HG02970 (cell line): ENCODE measurements at regions not wholly inside any gene's neighbourhood (a gene's known extent, or its start where the extent isn't known, plus 50 kb on each side); places are given as distances from the start of the nearest gene placed in this dataset.

Experiments used
- ATAC-seq: cut with Tn5 transposase; IDR thresholded peaks from one replicate; pipeline ENCODE4 v1.9.1; 2021; ENCODE audit warnings: mild to moderate bottlenecking, moderate library complexity, moderate number of reproducible peaks; ENCODE audit not compliant: unreplicated experiment, low FRiP score

DNA sequence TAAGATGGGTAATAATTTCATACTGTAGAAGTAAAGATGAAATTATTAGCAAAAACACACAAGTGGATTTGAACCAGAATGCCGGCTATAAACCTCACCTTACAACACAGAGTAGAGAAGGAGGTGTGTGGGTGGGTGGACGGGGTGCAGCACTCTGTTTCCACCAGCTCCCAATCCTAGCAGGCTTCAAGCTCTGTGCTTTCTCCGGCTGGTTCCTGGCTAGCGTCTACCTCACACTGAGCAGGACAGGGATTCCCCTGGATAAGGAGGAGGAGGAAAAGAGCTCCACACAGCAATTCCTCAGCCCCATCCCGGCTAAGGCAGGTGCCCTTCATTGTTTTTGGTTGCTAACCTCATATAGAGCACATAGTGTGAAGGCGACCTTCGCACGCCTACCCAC, 453.3 kb downstream of the C6orf118 start:
- no peak for ATAC-seq

DNA sequence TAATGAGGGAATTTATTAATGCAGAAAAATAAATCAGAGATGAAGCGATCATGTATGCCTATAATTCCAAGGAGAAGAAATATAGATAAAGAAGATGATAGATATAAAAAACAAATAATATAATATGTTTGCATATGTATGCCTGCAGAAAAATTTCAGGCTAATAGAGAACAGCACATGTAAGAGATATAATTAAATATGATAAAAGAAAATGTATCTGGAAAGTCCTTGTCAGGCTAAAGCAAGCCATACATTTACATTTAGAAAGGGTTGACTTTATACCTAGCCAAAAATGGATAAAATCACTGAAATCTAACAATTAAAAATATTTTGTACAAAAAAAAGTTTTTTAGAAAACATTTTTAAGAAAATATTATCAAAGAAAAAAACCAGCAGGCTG, 454.1 kb downstream of the C6orf118 start:
- no peak for ATAC-seq

DNA sequence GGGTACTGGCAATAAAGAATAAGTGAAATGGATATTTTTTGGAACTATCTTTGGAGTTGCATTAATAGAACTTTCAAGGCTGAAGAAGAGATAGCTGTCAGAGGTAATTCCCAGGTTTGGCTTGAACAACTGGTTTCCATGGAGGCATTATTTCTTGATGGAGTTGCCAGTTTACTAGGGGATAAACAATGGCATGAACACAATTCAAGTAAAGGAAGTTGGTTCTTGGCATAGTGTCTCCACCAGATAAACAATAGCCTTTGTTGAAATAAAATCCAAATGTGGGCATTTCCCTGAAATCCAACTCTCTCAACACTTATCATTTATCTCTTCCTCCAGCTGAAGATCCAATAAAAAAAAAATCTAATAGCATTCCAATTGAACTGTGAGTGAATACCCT, 454.9 kb downstream of the C6orf118 start:
- ATAC-seq = no peak

DNA sequence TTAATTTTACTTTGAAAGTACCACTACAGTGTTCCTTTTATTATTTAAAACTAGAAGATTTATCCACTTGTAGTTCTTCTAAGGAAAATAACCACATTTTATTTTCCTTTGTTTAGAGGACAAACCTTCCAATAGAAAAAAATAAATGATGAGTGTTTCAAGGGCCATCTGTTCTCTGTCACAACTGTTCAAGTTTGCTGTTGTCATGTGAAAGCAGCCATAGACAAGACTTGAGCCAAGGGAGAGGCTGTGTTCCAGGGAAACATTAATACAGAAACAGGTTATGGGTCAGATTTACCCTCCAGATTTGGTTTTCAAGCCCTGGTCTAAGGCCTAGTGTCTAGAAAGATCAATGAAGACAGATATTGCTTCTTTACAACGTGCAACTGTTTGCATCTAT, 463.6 kb downstream of the C6orf118 start:
- no peak for ATAC-seq

DNA sequence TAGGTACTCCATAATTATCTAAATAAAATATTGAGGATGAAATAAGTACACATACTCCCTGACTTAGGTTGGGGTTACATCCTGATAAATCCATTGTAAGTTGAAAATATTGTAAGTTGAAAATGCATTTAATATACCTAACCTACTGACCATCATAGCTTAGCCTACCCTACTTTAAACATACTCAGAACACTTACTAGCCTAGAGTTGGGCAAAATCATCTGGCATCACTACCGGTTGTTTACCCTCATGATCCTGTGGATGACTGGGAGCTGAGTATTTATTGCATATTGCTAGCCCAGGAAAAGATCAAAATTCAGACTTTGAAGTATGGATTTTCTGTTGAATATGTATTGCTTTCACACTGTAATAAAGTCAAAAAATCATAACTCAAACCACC, 467.3 kb downstream of the C6orf118 start:
- ATAC-seq = no peak

DNA sequence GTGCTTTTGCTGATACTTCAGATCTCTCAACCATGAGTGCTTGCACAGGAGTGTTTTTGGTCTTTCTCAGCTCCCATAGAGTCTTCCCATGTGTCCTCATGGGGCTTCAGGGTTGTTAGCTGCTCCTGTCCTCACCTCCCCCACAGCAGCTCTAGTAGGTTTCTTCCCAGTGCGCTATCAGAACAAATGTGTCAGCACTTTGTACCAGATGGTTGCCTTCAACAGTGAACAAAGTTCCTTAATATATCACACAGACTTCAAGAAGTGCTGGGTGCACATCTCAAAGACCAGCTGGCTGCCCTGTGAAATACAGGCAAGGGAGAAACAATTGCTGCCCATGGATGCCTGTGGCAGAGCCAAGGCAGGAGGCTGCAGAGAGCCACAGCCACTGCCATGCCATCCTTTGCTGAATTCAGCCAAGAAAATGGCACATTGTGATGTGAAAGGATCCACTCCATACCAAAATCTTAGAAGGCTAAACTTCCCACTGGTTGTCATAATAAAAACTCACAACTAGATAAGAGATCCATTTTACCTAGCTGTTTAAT, 471.3 kb downstream of the C6orf118 start:
- no peak for ATAC-seq

DNA sequence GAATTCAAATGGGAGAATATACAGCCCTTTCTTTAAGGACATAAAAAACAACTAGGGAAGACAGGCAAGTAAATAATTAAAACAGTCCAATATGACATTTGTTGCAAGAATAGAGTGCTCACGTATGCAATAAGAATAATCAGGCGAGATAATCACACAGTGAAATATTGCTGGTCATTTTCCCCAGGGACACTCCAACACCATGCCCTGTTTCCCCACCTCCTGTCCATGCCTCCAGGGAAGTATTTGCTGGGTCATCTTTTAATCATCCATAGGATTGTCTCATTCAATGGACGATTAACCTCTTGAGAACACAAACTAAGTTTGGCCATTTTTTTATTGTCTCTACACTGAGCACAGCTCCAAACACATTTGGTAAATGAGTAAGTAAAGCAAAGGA, 472.9 kb downstream of the C6orf118 start:
- ATAC-seq = no peak

DNA sequence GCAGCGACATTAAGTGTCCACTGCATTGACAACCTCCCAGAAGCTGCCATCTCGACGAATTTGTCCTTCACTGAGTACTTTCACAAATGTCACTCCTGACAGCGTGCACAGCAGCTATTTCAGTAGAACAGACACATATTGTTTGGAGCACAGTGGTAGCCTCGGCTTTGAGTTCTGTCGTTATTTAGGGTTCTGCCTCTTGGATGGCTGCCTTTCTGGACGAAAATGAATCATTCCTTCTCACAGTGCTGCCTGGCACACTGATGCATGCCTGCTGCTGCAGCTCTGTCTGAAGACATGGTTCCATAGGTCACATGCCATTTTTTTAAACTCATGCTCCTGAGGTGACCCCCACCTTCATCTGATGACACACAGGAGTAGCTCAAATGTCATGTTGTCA, 477.0 kb downstream of the C6orf118 start:
- ATAC-seq = no peak

DNA sequence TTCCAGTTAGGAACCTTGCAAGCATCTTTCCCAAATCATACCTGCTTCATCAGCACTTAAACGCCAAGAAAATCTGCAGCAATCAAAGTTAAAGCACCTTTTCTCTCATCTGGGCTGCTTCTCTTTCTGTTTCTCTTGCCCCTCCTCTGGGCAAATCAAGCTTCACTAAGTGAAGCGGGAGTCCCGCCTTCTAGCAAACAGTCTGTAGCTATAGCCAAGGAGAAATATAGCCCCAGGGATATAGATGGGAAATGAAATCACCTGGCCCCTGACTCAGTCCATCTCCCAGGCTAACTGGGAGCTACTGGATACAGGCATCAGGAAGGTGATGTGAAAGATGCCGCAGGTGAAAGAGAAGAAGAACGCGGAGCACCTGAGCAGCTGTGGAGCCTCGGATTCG, 481.9 kb downstream of the C6orf118 start:
- no peak for ATAC-seq

DNA sequence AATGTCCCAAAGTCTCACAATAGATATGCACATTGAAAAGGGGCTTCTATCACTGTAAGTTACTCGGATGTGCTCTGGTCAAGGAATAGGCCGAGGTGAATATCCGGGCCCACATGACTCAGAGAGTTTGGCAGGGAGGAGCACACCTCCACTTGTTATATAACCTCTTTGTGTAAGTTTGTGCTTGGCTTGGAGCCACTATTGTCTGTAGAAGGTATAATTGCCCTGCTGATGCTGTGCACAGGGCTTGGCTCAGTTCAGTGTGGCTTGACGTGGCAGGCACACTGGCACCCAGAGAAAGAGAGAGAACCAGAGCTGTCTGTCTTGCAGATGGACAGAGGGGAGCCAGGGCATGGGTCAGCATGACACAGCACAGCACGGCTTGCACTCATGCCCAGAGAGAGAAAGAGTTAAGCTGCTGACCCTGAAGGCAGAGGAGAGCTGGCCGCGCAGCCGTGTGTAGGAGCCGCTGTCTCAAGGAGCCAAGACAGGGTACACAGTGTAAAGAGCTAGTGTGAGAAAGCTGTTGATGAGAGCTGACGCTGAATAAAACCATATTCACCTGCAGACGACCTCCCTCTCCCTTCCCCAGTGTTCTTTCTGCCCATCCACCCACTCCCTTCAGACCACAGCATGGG, 482.5 kb downstream of the C6orf118 start:
- no peak for ATAC-seq

DNA sequence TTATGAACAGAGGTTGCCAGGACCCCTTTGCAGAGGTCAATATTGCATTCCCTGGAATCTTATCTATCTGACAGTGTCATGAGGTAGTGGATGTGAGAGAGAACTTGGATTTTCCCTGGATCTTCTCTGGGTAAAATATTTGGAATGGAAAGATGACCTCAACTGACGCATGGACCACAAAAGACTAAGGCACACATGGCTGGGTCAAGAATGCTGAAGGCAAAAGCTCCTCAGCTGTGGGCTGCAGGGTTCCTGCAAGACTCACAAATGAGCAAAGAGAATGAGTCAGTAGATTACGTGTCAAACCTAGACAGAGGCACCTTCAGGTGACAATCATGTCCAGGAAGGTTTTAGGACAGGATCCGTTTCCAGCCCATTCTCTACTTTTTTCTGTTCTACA, 484.0 kb downstream of the C6orf118 start:
- no peak for ATAC-seq

DNA sequence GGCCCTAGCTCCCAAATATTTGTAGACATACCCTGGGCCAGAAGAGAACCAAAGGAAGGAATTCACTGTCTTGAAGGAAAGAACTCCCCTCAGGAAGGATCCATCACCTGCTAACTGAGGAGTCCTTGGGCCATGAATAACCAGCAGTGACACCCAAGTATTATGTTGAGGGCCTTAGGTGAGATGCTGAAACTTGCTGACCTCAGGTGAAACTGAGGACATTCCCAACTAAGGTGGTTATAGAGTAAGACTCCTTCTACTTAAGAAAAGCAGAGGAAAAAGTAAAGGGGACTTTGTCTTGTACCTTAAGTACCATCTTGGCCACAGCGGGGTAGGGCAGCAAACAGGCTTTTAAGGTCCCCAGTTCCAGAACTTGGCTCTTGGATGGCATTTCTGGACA, 491.7 kb downstream of the C6orf118 start:
- no peak for ATAC-seq

DNA sequence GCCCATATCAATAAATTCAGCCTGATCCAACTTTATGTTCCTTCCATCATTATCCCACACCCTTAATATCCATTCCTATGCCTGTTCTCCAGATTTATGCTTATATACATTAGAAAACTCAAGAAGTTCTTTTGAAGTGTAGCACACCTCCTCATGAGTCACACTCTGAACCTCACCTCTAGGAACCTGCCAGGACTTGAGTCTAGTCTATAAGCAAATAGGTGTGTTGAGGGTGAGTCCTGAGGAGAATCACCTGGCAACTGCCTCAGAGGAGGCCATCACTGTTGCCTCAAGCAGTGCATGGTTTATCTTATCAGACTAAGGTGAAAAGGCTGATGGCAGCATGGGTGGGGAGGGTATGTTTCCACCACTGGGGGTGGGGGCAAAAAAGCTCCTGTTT, 496.7 kb downstream of the C6orf118 start:
- ATAC-seq = no peak

DNA sequence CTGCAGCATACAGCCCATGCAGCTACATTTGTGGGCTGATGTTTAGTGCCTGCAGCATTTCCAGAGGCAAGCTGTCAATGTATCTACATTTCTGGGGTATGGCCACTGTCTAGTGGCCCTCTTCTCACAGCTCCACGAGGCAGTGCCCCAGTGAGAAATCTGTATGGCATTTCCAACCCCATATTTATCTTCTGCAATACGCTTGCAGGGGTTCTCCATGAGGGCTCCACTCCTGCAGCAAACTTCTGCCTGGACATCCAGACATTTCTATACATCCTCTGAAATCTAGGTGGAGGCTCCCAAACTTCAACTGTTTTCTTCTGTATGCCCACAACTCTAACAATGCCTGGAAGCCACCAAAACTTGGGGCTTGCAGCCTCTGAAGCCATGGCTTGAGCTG, 502.3 kb downstream of the C6orf118 start:
- ATAC-seq = no peak

DNA sequence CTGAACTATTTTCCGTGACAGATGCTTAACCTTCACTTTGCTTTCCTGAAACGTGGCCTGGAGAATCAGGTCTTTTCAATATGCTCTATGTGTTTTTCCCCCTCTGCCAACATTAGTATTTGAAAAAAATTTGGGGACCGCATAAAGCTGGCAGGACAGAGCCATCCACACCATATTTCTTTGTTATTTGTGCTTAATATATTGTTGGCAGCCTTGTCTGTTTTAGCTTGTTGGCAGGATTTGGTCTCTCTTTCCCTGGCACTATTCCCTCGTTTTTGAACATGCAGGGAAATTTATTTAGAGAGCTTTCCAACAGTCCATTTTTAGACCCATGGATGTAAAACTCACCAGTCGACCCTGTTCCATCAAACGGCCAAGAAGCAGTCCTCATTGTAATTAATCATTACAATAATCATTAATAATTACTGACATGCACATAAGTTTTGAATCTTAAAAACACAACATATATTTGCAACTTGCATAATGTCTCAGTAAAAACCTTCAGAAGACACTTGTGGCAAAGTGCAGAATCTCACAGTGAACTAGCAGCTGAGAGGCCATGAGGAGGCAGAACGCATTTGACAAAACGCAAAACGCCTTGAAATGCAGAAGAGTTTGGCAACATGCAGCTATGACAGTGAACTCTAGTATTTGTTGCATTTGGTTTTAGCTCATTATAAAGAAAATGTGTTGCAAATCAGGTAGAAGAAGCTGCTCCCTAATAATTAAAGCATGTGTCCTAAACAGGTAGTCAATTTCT, 514.2 kb downstream of the C6orf118 start:
- no peak for ATAC-seq

DNA sequence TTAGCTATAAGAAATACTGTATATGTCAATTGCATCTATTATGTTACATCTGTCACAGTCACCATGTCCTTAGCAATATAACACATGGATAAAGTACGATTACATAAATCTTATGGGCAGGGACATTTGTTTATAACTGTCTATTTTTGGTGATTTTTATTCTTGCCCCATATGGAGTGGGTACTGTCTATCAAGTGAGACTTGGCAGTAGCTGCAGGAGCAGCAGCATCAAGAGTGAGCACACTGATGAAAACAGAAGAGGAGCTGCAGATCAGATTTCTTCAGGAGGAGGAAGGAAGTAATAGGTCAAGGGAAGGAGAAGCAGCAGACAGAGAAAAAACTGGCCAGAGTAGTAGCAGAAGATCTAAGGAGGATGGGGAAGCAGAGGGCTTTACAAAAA, 516.7 kb downstream of the C6orf118 start:
- ATAC-seq = no peak

DNA sequence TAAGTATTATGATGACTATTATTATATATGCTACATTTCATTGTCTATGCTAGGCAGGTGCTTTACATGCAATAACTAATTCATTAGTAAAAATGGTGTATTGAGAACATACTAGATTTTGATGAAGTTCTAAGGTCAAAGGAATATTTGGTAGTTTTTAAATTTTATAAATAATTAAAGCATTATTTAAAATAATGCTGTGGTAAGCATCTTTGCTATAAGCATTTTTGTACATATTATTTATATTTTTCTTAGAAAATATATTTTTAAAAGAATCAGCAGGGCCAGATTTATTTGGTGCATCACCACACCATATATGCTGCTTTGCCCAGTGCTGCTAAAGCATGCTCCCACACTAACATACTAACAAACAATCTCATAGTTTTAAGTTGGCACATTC, 517.9 kb downstream of the C6orf118 start:
- no peak for ATAC-seq

DNA sequence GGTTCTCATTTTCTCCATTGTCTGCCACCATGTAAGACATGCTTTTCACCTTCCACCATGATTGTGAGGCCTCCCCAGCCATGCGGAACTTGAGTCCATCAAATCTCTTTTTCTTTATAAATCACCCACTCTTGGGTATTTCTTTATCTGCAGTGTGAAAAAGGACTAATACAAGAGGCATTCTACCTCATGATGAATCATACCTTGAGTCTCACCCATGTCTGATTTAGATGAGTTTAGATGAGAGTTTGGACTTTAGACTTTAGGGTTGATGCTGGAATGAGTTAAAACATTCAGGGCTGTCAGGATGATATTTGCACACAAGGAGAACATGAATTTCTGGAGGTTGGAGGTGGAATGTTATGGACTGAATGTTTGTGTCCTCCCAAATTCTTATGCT, 545.6 kb downstream of the C6orf118 start:
- no peak for ATAC-seq

DNA sequence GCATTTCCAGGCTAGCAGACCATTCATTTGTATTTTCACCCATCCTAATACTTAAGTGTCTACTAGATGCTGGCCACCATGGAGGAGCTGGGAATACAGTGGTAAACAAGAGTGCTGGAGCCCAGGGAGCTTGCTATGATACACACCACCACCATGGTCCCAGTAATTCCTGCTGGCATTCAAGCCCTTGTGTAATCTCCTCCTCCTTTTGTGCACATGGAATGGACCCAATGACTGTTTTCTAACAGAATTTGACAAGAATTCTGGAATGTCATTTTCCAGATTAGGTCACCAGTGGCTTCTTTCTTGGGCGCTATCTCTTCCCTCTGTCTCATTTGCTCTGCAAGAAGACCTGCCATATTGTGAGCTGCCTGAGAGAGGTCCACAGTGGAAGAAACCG, 552.0 kb downstream of the C6orf118 start:
- ATAC-seq = no peak

DNA sequence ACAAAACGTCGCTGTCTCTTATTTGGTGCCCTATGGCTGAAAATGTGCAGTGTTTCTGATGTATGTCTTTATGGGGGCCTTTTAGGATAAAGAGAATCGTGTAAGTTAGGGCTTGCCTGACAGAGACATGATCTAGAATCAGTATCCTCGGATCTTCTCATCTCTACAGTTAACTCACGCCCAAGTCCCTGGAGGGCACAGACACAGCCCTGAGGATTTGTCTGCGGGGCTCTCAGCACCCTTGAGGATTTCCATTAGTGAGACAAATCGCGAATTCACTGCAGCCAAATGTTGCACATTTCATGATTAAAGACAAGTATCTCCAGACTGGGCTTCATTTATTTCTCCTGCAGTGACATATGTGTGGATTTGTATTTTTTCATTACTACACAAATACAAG, 552.7 kb downstream of the C6orf118 start:
- no peak for ATAC-seq

DNA sequence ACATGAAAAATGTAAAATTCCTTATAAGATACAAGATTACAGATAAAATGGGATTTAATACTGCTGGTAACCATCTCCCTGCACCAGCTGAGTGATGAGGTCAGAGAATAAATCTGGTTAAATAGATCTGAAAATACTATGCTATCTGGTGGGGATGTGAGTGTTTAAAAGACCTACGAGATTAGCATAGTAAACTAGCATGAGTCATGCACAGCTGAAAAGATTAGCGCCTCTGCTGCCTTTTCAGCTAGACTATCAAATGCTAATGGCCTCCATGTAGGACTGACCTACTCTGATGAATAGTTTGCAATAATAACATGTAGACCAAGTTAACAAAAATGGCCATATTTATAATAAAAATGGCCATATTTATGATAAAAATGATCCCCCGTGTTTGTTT, 553.3 kb downstream of the C6orf118 start:
- no peak for ATAC-seq

DNA sequence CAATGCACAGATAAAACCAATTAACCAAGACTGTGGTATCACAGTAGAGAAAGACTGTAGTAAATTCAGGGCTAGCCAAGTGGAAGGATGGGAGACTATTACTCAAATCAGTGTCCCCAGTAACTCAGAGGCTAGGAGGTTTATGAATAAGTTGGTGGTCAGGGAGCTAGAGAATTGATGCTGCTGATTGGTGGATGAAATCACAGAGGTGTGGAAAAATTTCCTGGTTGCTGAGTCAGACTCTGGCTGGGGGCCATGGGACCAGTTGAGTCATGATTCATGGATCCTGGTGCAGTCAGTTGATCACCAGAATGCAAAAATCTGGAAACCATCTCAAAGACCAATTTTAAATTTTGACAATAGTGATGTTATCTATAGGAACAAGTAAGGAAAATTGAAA, 555.9 kb downstream of the C6orf118 start:
- no peak for ATAC-seq
